Ishikawa (cell line): ENCODE measurements at regions not wholly inside any gene's neighbourhood (a gene's known extent, or its start where the extent isn't known, plus 50 kb on each side); places are given as distances from the start of the nearest gene placed in this dataset.

Source experiments
- CEBPB ChIP-seq: IDR thresholded peaks from 2 replicates; pipeline ENCODE4 v1.6.1; 2012
- CREB1 ChIP-seq: IDR thresholded peaks from 2 replicates; pipeline ENCODE4 v1.6.1; 2012; ENCODE audit warnings: low read depth
- EGR1 ChIP-seq: IDR thresholded peaks from 2 replicates; pipeline ENCODE4 v1.6.1; 2012
- EP300 ChIP-seq: IDR thresholded peaks from 2 replicates; pipeline ENCODE4 v1.6.1; 2012; ENCODE audit warnings: borderline replicate concordance
- FOXM1 ChIP-seq: IDR thresholded peaks from 2 replicates; pipeline ENCODE4 v1.6.1; 2012; ENCODE audit warnings: low read depth, borderline replicate concordance
- MAX ChIP-seq: IDR thresholded peaks from 2 replicates; pipeline ENCODE4 v1.6.1; 2012
- NFIC ChIP-seq: IDR thresholded peaks from 2 replicates; pipeline ENCODE4 v1.6.1; 2012
- RAD21 ChIP-seq: IDR thresholded peaks from 2 replicates; pipeline ENCODE4 v1.6.1; 2012; ENCODE audit warnings: low read depth
- REST ChIP-seq: IDR thresholded peaks from 2 replicates; pipeline ENCODE4 v1.6.1; 2012; ENCODE audit warnings: low read depth, mild to moderate bottlenecking
- TAF1 ChIP-seq: IDR thresholded peaks from 2 replicates; pipeline ENCODE4 v1.6.1; 2012; ENCODE audit warnings: low read depth, mild to moderate bottlenecking
- TCF12 ChIP-seq: IDR thresholded peaks from 2 replicates; pipeline ENCODE4 v1.6.1; 2012; ENCODE audit warnings: low read depth
- TEAD4 ChIP-seq: IDR thresholded peaks from 2 replicates; pipeline ENCODE4 v1.6.1; 2012
- USF1 ChIP-seq: IDR thresholded peaks from 2 replicates; pipeline ENCODE4 v1.6.1; 2012
- YY1 ChIP-seq: IDR thresholded peaks from 2 replicates; pipeline ENCODE4 v1.6.1; 2012; ENCODE audit warnings: low read depth
- ZBTB7A ChIP-seq: IDR thresholded peaks from 2 replicates; pipeline ENCODE4 v1.6.1; 2012; ENCODE audit warnings: low read depth

- TF ChIP-seq EP300 = no peak
- no peak for TF ChIP-seq FOXM1
- TF ChIP-seq ZBTB7A = no peak
- no peak for TF ChIP-seq USF1
- no peak for TF ChIP-seq REST
- TF ChIP-seq MAX = no peak
- TF ChIP-seq TEAD4 = no peak
- TF ChIP-seq TCF12 = no peak
- TF ChIP-seq NFIC = no peak
- no peak for TF ChIP-seq CEBPB
- TF ChIP-seq RAD21 = no peak
- TF ChIP-seq CREB1 = no peak
- TF ChIP-seq TAF1 = no peak
- no peak for TF ChIP-seq YY1
- TF ChIP-seq EGR1 = no peak
These were observed 117.9 kb upstream of the DNAH14 start for GRCh38 chr1:224811564-224811963.

- TF ChIP-seq TEAD4 = no peak
- no peak for TF ChIP-seq REST
- TF ChIP-seq CREB1 = no peak
- TF ChIP-seq ZBTB7A = no peak
- no peak for TF ChIP-seq EGR1
- no peak for TF ChIP-seq FOXM1
- no peak for TF ChIP-seq MAX
- TF ChIP-seq TCF12 = no peak
- TF ChIP-seq CEBPB = no peak
- no peak for TF ChIP-seq RAD21
- no peak for TF ChIP-seq NFIC
- no peak for TF ChIP-seq EP300
These were observed 113.8 kb upstream of the DNAH14 start for GRCh38 chr1:224815647-224816046.

- TF ChIP-seq NFIC (no peak), MAX (no peak), EP300 (no peak), USF1 (no peak), EGR1 (no peak), RAD21 (no peak), CEBPB (no peak), REST (no peak), TEAD4 (no peak), TAF1 (no peak)
These were observed 113.4 kb upstream of the DNAH14 start for GRCh38 chr1:224816062-224816461.

- no peak for TF ChIP-seq TAF1
- TF ChIP-seq YY1 = no peak
- no peak for TF ChIP-seq ZBTB7A
- TF ChIP-seq EGR1 = no peak
- no peak for TF ChIP-seq MAX
- TF ChIP-seq CREB1 = no peak
- no peak for TF ChIP-seq USF1
- no peak for TF ChIP-seq TEAD4
- TF ChIP-seq RAD21 = no peak
- TF ChIP-seq TCF12 = no peak
- TF ChIP-seq CEBPB = no peak
- no peak for TF ChIP-seq FOXM1
- no peak for TF ChIP-seq REST
- no peak for TF ChIP-seq NFIC
- no peak for TF ChIP-seq EP300
These were observed 112.1 kb upstream of the DNAH14 start for GRCh38 chr1:224817382-224817781.
